Upper lobe of right lung (tissue), 1 donor: ENCODE measurements at regions not wholly inside any gene's neighbourhood (a gene's known extent, or its start where the extent isn't known, plus 50 kb on each side); places are given as distances from the start of the nearest gene placed in this dataset.

Experiments used
- ATAC-seq: fragments of 200-7000 bp; cut with Tn5 transposase; one replicate; pipeline ENCODE4 v1.9.1; 2020; ENCODE audit warnings: mild to moderate bottlenecking, moderate library complexity
- DNase-seq: peaks from one replicate; pipeline ENCODE4 v3.0.0-alpha.2; 2020
- H3K27ac ChIP-seq: fragments of 200-600 bp; one replicate; pipeline ENCODE4 v1.8.0; 2022
- H3K27me3 ChIP-seq: fragments of 200-600 bp; one replicate; pipeline ENCODE4 v1.8.0; 2022; ENCODE audit warnings: mild to moderate bottlenecking
- H3K36me3 ChIP-seq: fragments of 200-600 bp; one replicate; pipeline ENCODE4 v1.8.0; 2022
- H3K4me1 ChIP-seq: fragments of 200-600 bp; one replicate; pipeline ENCODE4 v1.8.0; 2022
- H3K4me3 ChIP-seq: fragments of 200-600 bp; one replicate; pipeline ENCODE4 v1.8.0; 2022; ENCODE audit warnings: mild to moderate bottlenecking
- H3K9me3 ChIP-seq: fragments of 200-600 bp; one replicate; pipeline ENCODE4 v1.8.0; 2022
- CTCF ChIP-seq: fragments of 200-600 bp; IDR thresholded peaks from one replicate; pipeline ENCODE4 v1.8.0; 2022; ENCODE audit warnings: antibody characterized with exemption
- intact Hi-C: fragments of 100-400 bp; cut with DNase I; formaldehyde crosslinking; loops from one replicate; pipeline ENCODE4 v1.11.0; 2022
- donor health status: DM: no; HTN: yes; CAD: no; lungs with severe emphysema.

DNA sequence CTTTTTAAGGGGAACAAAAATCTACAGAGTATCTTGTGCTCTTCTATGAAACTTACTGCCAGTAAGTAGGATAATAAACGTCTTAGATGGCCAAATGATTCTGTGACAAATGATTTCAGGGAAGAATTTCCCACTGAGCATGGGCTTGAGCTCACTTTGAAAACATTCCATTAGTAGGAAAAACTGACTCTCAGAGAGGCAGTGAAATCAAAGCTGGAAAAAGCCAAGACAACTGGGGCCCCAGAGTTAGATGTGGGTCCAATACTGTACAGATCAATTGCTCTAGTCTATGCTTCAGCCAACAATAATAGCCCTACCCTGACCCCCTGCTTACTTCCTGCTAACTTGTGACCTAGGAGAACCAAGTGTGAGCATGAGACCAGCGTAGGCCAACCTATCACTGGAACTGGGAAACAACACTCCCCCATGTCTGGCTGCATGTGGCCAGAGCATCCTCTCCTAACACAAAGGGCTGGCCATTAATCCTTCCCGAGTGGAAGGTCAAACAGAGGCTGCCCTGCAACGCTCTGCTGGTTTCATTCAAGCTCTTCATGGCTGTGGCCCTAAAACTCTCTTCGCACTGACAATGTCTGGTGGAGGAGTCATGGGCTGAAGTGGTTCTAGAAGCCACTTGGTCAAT lies 68.8 kb downstream of the FOXB1 start:
- DNase-seq, result no peak
- Histone ChIP-seq H3K9me3 (no peaks in the 10 kb centered on the region), H3K27me3 (no peaks in the 10 kb centered on the region), H3K36me3 (no peaks in the 10 kb centered on the region), H3K27ac (no peak overlapping the region), H3K4me1 (no peaks in the 10 kb centered on the region), H3K4me3 (no peak overlapping the region)
- no peak for TF ChIP-seq CTCF
- ATAC-seq, result no peak
- intact Hi-C loops, result no loop called here

DNA sequence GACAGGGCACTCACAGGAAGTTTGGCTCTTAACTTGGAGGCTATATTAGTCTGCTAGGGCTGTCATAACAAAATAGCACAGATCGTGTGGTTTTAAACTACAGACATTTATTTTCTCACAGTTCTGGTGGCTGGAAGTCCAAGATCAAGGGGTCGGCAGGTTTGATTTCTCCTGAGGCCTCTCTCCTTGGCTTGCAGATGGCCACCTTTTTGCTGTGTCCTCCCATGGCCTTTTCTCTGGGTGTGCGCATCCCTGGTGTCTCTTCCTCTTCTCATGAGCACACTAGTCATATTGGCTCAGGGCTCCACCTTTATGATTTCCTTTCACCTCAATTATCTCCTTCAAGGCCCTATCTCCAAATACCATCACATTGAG lies 69.3 kb downstream of the FOXB1 start:
- no peaks in the 10 kb centered on the region for H3K36me3 ChIP-seq
- H3K27ac ChIP-seq, result no peak overlapping the region
- H3K9me3 ChIP-seq, result no peaks in the 10 kb centered on the region
- no peak for ATAC-seq
- no peaks in the 10 kb centered on the region for H3K4me1 ChIP-seq
- intact Hi-C loops, result no loop called here
- no peak for DNase-seq
- no peak overlapping the region for H3K4me3 ChIP-seq
- no peaks in the 10 kb centered on the region for H3K27me3 ChIP-seq
- TF ChIP-seq CTCF, result no peak

DNA sequence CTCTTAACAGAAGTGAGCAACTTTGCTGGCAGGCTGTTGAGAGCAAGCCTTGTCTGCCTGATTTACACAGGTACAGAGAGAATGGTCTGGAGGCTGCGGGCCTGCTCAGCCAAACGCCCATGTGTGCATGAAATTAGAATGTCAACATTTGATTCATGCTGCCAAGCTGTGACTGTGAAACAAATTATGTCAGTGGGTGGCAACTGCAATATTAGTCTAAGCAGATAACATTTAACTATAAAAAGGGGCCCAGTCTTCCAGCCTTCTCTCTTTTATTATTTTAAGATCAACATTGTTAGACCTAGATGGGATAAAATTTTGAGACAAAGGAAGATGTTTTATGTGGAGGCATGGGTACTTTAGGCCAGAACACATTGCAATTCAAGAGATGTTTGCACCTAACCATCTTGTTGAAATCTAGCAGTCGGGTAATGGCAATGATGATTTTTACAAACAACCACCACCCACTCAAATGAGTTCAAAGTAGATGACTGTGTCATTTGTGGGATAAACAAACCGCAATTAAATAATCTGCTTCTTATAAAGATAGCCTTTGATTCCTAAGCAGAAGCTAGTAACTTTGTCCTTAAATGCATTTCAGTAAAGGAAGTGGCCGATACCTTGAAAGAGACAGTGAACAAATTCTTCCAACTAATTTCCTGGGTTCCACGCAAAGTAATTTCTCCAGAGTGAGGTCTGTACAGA lies 70.2 kb downstream of the FOXB1 start:
- intact Hi-C loops, result no loop called here
- H3K27ac ChIP-seq, result no peak overlapping the region
- TF ChIP-seq CTCF, result no peak
- no peak overlapping the region for H3K4me3 ChIP-seq
- H3K4me1 ChIP-seq, result no peaks in the 10 kb centered on the region
- no peaks in the 10 kb centered on the region for H3K36me3 ChIP-seq
- no peaks in the 10 kb centered on the region for H3K9me3 ChIP-seq
- DNase-seq (no peak), ATAC-seq (no peak)
- H3K27me3 ChIP-seq, result no peaks in the 10 kb centered on the region

DNA sequence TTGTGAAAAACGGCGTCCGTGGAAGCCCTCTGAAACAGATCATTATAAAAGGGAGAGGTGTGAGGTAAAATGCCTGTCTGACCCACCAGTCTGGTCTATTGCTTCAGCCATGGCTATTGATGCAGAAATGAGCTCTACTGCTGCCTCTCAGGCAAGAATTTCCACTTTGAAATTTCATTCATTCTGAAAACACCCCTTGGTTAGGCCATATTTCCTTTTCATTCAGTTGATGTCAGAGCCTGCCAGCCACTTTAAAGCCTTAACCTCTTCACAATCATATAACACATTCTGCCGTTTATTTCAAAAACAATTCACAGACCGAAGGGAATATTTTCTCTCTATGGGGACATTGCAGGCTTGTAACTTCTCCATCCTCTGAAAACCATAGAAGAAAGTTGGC lies 71.9 kb downstream of the FOXB1 start:
- DNase-seq (no peak), ATAC-seq (no peak)
- Histone ChIP-seq H3K4me3 (no peak overlapping the region), H3K9me3 (no peaks in the 10 kb centered on the region), H3K27ac (no peak overlapping the region), H3K36me3 (no peaks in the 10 kb centered on the region), H3K27me3 (no peaks in the 10 kb centered on the region), H3K4me1 (no peaks in the 10 kb centered on the region)
- intact Hi-C loops, result no loop called here
- TF ChIP-seq CTCF, result no peak

- DNase-seq (no peak), ATAC-seq (no peak)
- intact Hi-C loops, result no loop called here
- H3K27ac ChIP-seq, result no peak overlapping the region
- H3K4me3 ChIP-seq, result no peak overlapping the region
- no peaks in the 10 kb centered on the region for H3K4me1 ChIP-seq
- H3K27me3 ChIP-seq, result no peaks in the 10 kb centered on the region
- no peaks in the 10 kb centered on the region for H3K36me3 ChIP-seq
- no peak for TF ChIP-seq CTCF
- no peaks in the 10 kb centered on the region for H3K9me3 ChIP-seq
Measured at GRCh38 chr15:60076582-60077276, 72.6 kb downstream of the FOXB1 start.
